Head of caudate nucleus (tissue), 42 donors: ENCODE measurements at regions not wholly inside any gene's neighbourhood (a gene's known extent, or its start where the extent isn't known, plus 50 kb on each side); places are given as distances from the start of the nearest gene placed in this dataset.
A peak's percentile ranks its signal among the peaks of the same experiment; 100 is the strongest.
"Not testable (repeated sequence)": the region's sequence is repeated elsewhere in the genome, so short reads cannot be mapped to it uniquely, and the experiment has no call there.

Experiments
- DNase-seq, 42 donors: peaks; one replicate each; pipeline versions ENCODE4 v3.0.0 to v3.0.0-alpha.2; 2020 to 2021; ENCODE audit warnings: mixed read lengths in 7 of 42
- intact Hi-C: fragments of 100-400 bp; cut with DNase I; formaldehyde crosslinking; loops from one replicate; pipeline ENCODE4 v1.15.0; 2022

DNA sequence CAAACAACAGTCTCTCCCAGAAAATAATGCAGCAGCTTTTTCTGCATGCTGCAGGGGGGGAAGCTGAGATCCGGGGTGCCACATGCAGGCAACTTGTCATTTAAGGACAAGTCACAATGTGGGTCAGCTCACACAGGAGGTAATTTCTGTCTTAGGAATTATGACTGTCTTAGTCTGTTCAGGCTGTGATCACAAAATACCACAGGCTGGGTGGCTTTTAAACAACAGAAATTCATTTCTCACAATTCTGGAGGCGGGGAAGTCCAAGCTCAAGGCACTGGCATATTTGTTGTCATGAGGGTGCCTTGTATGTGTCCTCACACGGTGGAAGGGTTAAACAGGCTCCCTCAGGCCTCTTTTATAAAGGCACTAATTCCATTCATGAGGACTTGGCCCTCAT, 127.7 kb downstream of the DIRAS2 start:
- DNase-seq, result no peak
- intact Hi-C loops, result no loop called here

DNA sequence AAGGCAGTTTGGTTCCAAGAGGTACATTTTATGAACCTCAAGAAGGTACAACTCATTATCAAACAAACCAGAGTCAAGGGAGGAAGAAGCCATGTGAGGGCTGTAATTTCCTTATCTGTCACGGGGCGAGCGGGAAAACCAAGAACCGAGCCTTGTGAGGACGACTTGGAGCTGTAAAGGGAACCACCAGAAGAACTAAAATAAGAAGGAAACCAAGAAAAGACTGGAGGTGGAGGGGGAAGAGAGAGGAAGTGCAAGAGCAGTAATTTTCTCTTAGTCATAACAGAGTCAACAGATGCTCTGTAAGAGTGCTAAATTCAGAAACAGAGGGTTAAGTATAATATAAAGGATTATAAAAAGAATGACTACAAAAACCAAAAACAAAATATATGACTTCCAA, 127.1 kb downstream of the DIRAS2 start:
- intact Hi-C loops, result no loop called here
- DNase-seq, result peak in 3 of 42 donors; percentile 4 to 11 (median 4)

DNA sequence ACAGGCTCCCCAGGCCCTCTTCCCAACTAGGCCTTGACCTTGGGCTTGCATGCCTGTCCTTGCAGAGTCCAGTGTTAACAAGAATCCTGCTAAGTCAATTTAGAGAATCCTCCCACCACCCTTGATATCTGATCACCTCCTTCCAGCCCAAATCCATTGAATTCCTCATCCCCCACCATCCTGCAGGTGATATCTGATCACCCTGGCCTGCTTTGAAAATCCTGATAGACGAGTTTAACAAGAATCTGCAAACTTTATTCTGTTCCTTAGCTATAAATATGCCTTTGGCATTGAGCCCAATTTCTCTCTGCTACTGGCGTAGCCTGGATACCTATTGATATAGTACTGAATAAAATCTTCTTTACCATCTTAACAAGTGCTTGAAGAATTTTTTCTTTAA, 125.5 kb downstream of the DIRAS2 start:
- no peak for DNase-seq
- intact Hi-C loops, result no loop called here

DNA sequence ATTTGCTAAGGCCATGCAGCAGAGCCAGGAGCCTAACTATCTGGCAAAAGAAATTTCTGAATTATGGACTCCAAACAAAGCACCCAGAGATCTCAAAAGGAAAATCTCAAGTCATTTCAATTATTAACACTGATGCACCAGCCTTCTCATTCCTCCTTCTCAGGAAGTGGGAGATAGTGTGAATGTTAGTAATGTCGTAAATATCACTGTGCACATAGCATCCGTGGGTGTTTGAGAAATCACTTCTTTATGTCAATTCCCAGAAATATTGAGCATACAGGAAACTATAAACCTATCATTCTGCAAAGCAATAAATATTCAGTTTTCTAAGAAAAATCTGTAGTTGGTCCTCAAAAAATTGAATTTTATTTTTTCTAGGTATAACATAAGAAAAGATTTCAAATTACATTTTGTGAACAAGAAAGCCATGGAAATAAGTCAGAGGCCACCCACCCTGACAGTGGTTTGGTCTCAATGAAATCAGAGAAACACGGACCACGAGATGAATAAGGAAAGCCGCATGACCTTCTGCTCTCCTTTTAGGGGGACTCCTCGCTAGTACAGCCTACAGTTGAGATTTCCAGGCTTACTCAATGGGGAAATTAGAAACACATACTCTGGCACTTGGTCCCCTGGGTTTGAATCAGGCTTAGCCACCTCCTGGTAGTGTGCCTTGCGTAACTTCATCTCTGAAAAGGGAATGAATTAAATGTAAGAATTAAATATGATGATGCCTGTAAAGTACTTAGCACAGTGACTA, 120.6 kb downstream of the DIRAS2 start:
- no peak for DNase-seq
- intact Hi-C loops, result no loop called here

DNA sequence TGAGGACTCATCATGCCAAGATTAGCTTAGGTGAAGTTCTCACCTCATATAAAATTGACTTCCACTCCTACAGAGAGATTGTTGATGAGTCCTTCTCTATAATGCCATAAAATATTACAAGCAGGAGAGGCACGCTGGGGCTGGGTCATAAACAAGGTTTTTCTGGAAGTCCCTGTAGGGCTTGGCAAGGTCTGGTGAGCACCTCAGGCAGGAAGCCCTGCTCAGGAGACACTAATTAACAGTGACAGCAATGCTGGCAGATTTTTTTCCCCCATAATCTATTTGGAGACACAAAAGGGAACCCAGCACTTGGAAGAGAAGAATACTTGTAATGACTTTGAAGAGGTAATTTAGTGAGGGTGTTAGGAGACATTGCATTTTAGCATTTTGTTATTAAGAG, 118.7 kb downstream of the DIRAS2 start:
- intact Hi-C loops, result no loop called here
- DNase-seq, result no peak

DNA sequence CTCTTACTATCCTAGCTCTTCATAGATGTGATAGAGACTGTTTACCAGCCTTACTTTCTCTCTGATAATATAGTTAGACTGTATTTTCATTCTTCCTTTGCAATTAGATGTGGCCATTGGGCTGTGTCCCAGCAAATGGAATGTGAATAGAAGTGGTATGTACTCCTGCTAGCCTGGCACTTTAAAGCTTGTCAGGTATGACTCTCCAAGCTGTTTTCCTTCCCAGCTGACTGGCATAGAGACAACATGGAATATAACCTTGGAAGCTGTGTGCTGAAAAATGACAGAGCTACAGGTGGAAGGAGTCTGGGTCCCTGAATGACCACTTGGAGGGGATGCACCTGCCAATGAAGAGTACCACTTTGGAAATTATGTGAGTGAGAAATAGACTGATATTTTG, 116.2 kb downstream of the DIRAS2 start:
- intact Hi-C loops, result no loop called here
- no peak for DNase-seq

DNA sequence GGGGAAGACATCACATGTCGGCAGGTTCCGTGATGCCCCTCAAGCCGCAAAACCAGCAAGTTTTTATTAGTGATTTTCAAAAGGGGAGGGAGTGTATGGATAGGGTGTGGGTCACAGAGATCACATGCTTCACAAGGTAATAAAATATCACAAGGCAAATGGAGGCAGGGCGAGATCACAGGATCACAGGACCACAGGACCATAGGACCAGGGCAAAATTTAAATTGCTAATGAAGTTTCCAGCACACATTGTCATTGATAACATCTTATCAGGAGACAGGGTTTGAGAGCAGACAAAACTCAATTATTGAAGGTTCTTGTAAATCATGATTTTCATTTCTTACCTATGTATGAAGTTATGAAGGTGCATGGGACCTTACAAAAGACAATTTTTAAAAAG, 106.5 kb downstream of the DIRAS2 start:
- intact Hi-C loops, DNase-seq: not testable (repeated sequence)

DNA sequence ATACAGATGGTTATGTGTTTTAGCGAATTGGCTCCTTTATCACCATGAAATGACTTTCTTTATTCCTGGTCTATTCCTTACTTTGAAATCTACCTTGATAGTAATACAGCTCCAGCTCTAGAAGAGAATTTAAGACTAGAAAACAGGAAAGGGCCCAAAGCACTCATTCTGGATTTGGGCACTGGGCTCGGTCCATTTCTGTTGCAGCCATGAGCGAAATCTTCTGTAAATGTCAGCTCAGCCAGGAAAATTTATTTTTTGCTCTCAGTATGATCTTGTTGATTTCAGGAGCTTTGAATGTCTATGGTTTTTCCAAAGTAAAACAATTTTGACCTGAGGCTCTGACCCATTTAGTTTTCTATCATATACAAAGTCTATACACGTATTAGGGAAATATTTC, 104.1 kb downstream of the DIRAS2 start:
- no peak for DNase-seq
- intact Hi-C loops, result no loop called here

DNA sequence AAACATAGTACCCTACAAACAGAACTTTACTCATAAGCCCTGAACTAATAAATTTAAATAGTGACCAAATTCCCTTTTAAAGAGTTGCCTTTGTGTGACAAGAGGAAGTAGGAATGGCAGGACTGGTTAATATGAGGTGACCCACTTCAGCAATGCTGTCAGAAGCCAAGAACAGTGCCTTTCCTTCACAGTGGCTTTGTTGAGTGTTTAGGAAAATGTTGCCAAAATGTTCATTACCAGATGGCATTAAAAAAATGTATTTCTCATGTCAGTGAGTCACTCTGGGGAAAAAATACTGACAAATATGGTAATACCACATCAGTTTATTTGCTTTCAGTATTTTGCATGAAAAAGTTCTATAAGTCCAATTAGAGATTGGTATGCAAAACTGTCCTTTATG, 103.3 kb downstream of the DIRAS2 start:
- DNase-seq, result no peak
- intact Hi-C loops, result no loop called here

DNA sequence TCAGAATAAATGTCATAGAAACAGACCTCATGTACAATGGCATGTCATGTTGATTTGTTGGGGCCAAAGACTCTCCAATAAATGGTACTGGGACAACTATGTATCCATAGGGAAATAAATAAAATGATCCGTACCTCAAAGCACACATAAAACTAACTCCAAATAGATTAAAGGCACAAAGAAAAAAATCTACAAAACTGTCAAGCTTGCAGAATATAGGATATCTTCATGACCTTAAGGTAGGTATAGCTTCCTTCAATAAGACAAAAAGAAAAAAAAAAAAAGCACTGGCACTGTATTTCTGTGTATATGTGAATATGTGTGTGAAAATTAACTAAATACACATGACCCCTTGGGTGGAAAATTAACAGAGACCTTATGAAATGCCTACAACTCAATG, 101.9 kb downstream of the DIRAS2 start:
- no peak for DNase-seq
- intact Hi-C loops, result no loop called here

DNA sequence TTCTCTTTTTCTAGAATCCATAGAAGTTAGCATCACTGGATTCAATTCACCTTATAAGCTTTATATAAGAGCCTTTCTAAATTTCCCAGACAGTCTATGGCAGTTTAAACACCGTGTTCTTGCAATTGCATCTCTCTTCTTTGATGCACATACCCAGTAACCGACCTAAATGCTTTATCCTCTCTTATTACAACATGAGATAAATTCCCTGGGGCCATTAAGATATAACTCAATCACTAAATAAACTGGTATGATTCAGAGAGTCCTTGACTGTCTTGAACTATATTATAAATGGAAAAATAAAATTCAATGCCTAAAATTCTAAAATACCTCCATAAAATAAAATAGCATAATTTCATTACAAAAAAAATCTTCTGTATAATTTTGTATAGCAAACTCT, 98.1 kb downstream of the DIRAS2 start:
- no peak for DNase-seq
- intact Hi-C loops, result no loop called here

DNA sequence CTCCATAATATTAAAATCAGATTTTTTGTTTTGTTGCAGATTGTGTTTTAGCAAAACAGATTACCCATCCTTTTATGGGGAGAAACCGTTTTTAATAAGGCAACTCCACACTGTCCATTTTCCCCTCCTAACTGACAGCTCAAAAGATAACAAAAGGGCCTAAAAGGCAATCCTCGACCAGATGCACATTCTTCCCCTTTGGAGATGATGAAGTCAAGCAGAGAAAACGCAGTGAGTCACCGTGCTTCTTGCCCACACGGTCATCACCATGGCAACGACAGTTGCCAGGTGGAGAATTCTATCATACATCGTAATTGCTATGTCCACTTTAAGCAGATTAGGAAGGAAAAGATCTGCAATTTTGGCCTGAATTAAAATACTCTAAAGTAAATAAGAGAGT, 96.4 kb downstream of the DIRAS2 start:
- intact Hi-C loops, result no loop called here
- peak in 35 of 42 donors; percentile 12 to 81 (median 47) for DNase-seq

DNA sequence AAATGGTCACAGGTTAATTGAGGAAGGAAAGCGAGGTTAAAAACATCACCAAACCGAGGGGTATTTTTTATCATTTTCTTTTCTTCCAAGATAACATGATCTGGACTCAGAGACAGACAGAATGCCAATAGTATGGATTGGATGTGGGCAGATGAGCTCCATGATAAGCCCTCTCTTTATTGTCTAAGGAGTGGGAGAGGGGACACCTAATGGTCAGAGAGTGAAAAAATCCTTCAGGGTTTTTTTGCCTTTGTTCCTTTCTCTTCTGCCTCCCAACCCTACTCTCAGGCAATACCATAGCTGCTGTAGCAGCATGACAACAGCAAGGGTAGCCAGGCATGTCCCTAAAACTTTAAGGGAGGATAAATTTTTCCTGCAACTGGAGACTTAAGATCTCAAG, 94.7 kb downstream of the DIRAS2 start:
- intact Hi-C loops, result no loop called here
- no peak for DNase-seq

DNA sequence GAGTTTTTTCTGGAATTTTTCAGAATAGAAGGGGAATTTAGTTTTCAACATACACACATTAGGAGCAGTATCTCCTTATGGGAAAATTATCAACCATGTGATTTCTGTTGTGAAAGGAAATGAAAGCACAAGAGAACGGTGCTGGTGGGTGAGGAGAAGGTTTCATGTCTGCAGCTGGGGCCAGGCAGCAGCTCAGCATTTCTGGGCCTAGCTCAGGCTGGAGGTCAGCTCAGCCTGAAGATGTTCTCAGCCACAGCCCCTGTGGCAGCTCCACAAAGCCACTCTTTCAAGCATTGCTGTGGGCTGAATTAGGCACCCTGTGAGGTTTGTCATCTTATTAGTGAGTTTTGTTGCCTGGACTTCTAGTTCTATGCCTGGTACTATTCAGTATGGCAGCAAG, 90.3 kb downstream of the DIRAS2 start:
- intact Hi-C loops, result no loop called here

DNA sequence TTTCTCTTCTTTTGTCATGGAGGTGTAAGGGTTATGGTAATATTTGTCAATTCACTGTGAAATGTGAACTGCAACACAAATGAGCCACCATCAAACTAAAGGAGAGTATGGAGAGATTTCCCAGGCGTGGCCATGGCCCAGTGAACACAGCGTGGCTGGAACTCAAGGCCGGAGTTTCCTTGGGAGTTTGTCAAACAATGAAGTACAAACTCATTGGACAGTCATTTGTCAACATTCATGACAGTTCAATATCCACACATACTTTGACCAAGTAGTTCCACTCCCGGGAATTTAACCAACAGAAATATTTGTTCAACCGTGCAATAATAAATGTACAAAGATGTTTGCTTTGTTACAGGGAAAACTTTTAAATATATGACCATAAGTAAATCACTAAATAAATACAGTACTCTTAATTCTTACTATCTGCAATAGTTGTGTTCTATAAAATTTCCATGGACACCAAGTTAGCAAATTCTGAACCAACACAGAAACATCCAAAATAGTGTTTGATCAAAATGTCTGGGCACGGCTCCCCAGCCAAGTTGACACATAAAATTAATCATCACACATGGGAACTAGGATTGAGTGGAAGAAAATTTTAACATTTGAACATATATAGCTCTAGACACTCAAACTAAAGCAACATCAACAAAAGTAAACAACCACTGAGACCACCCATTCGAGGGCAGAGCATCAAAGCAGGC, 87.1 kb downstream of the DIRAS2 start:
- intact Hi-C loops, result no loop called here
- DNase-seq, result no peak

More for the DNA sequence above, 90.3 kb downstream of the DIRAS2 start:
- no peak for DNase-seq

DNA sequence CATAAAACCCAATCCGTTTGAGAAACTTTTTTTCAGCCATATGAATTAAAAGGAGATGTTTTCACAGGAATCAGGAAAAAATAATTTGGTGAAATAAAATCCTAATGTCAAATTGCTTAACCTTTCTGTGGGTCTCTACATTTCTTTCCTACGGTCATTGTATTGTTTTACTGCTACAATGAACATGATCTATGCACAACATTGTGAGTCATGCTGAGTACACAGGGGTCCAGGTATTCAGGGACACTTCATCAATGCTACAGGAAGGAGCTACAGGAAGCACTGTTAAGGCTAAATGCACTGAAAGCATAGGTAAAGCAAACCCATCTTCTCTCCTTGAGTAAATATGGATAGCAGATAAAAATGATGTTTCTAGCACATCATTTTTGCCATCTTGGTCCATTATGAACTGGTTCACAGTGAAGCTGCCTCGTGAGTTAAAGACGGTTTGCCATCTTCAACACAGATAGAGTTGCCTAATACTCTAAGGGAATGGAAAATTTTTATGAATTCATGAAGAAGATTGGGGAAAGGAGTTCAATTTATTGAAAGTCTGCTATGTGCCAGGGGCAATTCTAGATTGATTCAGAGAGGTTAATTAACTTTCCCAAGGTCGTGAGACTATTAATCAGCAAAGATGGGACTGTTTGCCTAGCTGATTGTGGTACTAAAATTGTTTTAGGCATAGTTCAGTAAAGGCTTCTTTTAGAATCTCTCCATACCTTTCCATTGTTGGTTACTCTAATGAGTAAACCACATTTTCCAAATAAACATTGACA, 85.5 kb downstream of the DIRAS2 start:
- no peak for DNase-seq
- intact Hi-C loops, result no loop called here

DNA sequence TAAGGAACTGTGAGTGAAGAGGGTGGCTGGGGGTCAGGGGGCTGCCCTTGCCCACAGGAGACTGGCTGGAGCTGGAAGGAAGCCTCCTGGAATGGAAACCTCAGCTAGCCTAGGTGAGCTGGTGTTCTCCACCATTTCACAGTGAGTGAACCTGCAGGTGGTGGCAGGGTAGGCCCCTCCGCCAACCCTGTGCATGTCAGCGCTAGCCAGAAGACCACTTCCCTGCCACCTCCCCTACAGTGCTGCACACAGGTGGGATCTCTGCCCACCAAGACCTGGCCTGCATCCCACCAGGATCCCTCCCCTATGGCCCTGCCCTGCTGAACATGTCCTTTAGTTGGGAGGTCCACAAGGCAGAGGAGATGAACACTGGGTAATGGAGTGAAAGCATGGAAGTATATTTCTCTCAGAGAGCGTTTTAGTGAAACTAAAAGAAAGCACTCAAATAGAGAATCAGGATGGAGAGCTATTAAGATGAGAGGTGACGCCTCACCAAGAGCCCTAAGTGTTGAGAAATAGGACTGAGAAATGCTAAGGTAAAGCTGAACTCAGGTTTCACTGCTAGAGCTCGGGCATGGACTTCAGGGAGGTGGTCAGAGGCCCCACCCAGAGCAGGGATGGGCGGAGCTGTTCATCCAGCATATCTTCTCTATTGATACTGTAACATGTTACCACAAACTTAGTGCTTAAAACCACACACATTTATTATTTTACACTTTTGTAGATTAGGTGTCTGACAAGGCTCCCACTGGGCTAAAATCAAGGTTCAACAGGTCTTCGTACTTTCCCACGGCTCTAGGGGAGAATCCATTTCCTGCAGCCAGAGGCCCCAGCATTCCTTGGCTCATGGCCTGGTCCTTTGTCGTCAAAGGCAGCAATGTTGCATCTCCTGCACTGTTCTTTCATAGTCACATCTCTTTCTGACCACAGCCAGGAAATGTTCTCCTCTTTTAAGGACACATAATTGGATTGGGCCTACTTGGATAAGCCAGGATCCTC, 83.2 kb downstream of the DIRAS2 start:
- no peak for DNase-seq
- intact Hi-C loops, result no loop called here
